HepG2 (cell line): ENCODE measurements at regions not wholly inside any gene's neighbourhood (a gene's known extent, or its start where the extent isn't known, plus 50 kb on each side); places are given as distances from the start of the nearest gene placed in this dataset.

Source experiments
- ATAC-seq: fragments of 200-7000 bp; cut with Tn5 transposase; 3 replicates; pipeline ENCODE4 v1.9.1; 2020; ENCODE audit warnings: mild to moderate bottlenecking, moderate library complexity
- BruUV-seq: library from RNA; stranded (reverse); fragments of 400-500 nt; replicated peaks from 2 replicates; lab custom pipeline; 2021; lab: Mats Ljungman, UMichigan
- CTCF ChIA-PET: fragments of 300-600 bp; formaldehyde crosslinking; extraction: SDS; loops from one replicate; lab custom pipeline; 2021; ENCODE audit warnings: low total read pairs, inconsistent platforms, low intra/inter-chr PET ratio; lab: Yijun Ruan, JAX
- POLR2A ChIA-PET: fragments of 350-600 bp; sonication (Branson Sonifier 250); formaldehyde crosslinking; loops from one replicate; lab custom pipeline; 2020; ENCODE audit warnings: antibody characterized with exemption, inconsistent platforms; lab: Yijun Ruan, JAX
- DNase-seq: peaks from one replicate; pipeline ENCODE4 v3.0.0-alpha.2; 2015; ENCODE audit warnings: low spot score
- FAIRE-seq: peaks from 3 replicates; lab custom pipeline; 2011; peaks lifted over from hg19 to GRCh38; lab: Jason Lieb, UNC
- H2AFZ ChIP-seq: one replicate; pipeline ENCODE4 v1.6.1; 2011; ENCODE audit warnings: low read length, inconsistent platforms
- H3K27ac ChIP-seq: fragments of 300-600 bp; 3 replicates; pipeline ENCODE4 v1.8.0; 2011; ENCODE audit warnings: mixed run types, mild to moderate bottlenecking, mixed read lengths, low read length, inconsistent platforms; ENCODE audit not compliant: insufficient read depth; ENCODE audit errors: extremely low read length
- H3K27me3 ChIP-seq, 2 experiments: fragments of 200-600 bp in 1 of 2; 2 replicates in 1 of 2; 3 replicates in 1 of 2; pipeline versions ENCODE4 v1.6.0 to v1.8.0; 2011; ENCODE audit warnings: low read length in 2 of 2, mild to moderate bottlenecking in 2 of 2, moderate library complexity in 2 of 2, inconsistent platforms in 1 of 2; ENCODE audit not compliant: insufficient read depth in 2 of 2, control insufficient read depth in 1 of 2
- H3K36me3 ChIP-seq, 2 experiments: fragments of 200-600 bp in 1 of 2; replicated peaks in 1 of 2; 2 replicates in 1 of 2; 3 replicates in 1 of 2; pipeline versions ENCODE4 v1.5.1 to v1.8.0; 2011; ENCODE audit warnings: low read length in 2 of 2, inconsistent platforms in 1 of 2; ENCODE audit not compliant: insufficient read depth in 2 of 2, control insufficient read depth in 1 of 2
- H3K4me1 ChIP-seq: 2 replicates; pipeline ENCODE4 v1.5.1; 2012; ENCODE audit warnings: low read length, inconsistent platforms; ENCODE audit not compliant: insufficient read depth
- H3K4me2 ChIP-seq: 2 replicates; pipeline ENCODE4 v1.6.0; 2011; ENCODE audit warnings: low read depth, low read length, inconsistent platforms
- H3K4me3 ChIP-seq, 3 experiments: fragments of 200-600 bp in 1 of 3; sonication (generic), shearing (Covaris generic) in 1 of 3; replicated peaks in 1 of 3; 2 replicates each; pipeline ENCODE4 v1.5.1; 2011 to 2016; ENCODE audit warnings: low read length in 3 of 3, inconsistent platforms in 2 of 3, low read depth in 2 of 3, mild to moderate bottlenecking in 2 of 3, control low read depth in 1 of 3, mixed read lengths in 1 of 3; ENCODE audit not compliant: insufficient read depth in 1 of 3
- H3K79me2 ChIP-seq: one replicate; pipeline ENCODE4 v1.6.1; 2011; ENCODE audit warnings: low read length, inconsistent platforms; ENCODE audit not compliant: insufficient read depth
- H3K9ac ChIP-seq: 2 replicates; pipeline ENCODE4 v1.6.0; 2011; ENCODE audit warnings: mild to moderate bottlenecking, low read depth, low read length, inconsistent platforms; ENCODE audit not compliant: insufficient read depth
- H3K9me3 ChIP-seq: 2 replicates; pipeline ENCODE4 v1.5.1; 2012; ENCODE audit warnings: mild to moderate bottlenecking, low read length
- H4K20me1 ChIP-seq: 2 replicates; pipeline ENCODE4 v1.6.0; 2011; ENCODE audit warnings: inconsistent platforms, mild to moderate bottlenecking, low read length, moderate library complexity; ENCODE audit not compliant: insufficient read depth
- ARID2 ChIP-seq: sonication (generic); formaldehyde crosslinking; IDR thresholded peaks from 2 replicates; pipeline ENCODE4 v1.8.1; 2022; ENCODE audit warnings: mild to moderate bottlenecking, missing genetic modification reagents, borderline replicate concordance
- ATF3 ChIP-seq: sonication (generic); formaldehyde crosslinking; IDR thresholded peaks from 2 replicates; pipeline ENCODE4 v1.4.0; 2020; ENCODE audit warnings: missing genetic modification reagents
- JDP2 ChIP-seq: sonication (generic); formaldehyde crosslinking; IDR thresholded peaks from 2 replicates; pipeline ENCODE4 v1.8.1; 2022; ENCODE audit warnings: missing genetic modification reagents, borderline replicate concordance
- MLLT10 ChIP-seq: sonication (generic); formaldehyde crosslinking; IDR thresholded peaks from 2 replicates; pipeline ENCODE4 v1.4.0; 2020; ENCODE audit warnings: missing genetic modification reagents
- RELA ChIP-seq: sonication (generic); formaldehyde crosslinking; IDR thresholded peaks from 2 replicates; pipeline ENCODE4 v1.4.0; 2020; ENCODE audit warnings: missing genetic modification reagents
- SP140L ChIP-seq: sonication (generic); formaldehyde crosslinking; IDR thresholded peaks from 2 replicates; pipeline ENCODE4 v1.4.0; 2020; ENCODE audit warnings: missing genetic modification reagents, borderline replicate concordance
- SRF ChIP-seq: IDR thresholded peaks from 2 replicates; pipeline ENCODE4 v1.6.1; 2011; ENCODE audit warnings: mild to moderate bottlenecking, low read depth, low read length, moderate library complexity
- ZMYM3 ChIP-seq: sonication (generic); formaldehyde crosslinking; IDR thresholded peaks from 2 replicates; pipeline ENCODE4 v1.5.1; 2020; ENCODE audit warnings: mild to moderate bottlenecking, missing genetic modification reagents
- ZNF10 ChIP-seq: sonication (generic); formaldehyde crosslinking; IDR thresholded peaks from 2 replicates; pipeline ENCODE4 v1.4.0; 2020; ENCODE audit warnings: mild to moderate bottlenecking, low read depth, missing genetic modification reagents, borderline replicate concordance
- ZNF572 ChIP-seq: sonication (generic); formaldehyde crosslinking; IDR thresholded peaks from 2 replicates; pipeline ENCODE4 v1.5.1; 2020; ENCODE audit warnings: mild to moderate bottlenecking, missing genetic modification reagents
- ZNF646 ChIP-seq: sonication (generic); formaldehyde crosslinking; IDR thresholded peaks from 2 replicates; pipeline ENCODE4 v1.9.0; 2021; ENCODE audit warnings: mild to moderate bottlenecking, missing genetic modification reagents
- WGBS: methylation state at CpG from one replicate; pipeline ENCODE4 v1.1.6; 2017; ENCODE audit warnings: low lambda C conversion rate; 5-methylcytosine and 5-hydroxymethylcytosine counted together
- in situ Hi-C: cut with HindIII; loops from 2 replicates; pipeline ENCODE4 v1.10.0; 2017; ENCODE audit warnings: low pct_unique_long_range_greater_than_20kb; ENCODE audit not compliant: extremely low pct_ligation_motif_present
- intact Hi-C: fragments of 100-400 bp; cut with micrococcal nuclease; formaldehyde crosslinking; loops from one replicate; pipeline ENCODE4 v1.10.0; 2022; ENCODE audit not compliant: unreplicated experiment

- no peak for TF ChIP-seq ZNF646
- TF ChIP-seq ATF3 (CRISPR knock-in tag): no peak
- no peak for TF ChIP-seq MLLT10 (CRISPR knock-in tag)
- no peak for TF ChIP-seq RELA
Observed at GRCh38 chr10:117612113-117612512, 69.6 kb downstream of the EMX2 start (continued).

GRCh38 chr10:117615649-117616048 lies 73.1 kb downstream of the EMX2 start:
- H3K9ac ChIP-seq: no peak overlapping the region
- DNase-seq (no peak), ATAC-seq (no peak), FAIRE-seq (no peak)
- no peak overlapping the region for H3K4me3 ChIP-seq
- no peak overlapping the region for H3K27ac ChIP-seq
- H3K27me3 ChIP-seq: peaks cover 0 to 25% of the 10 kb centered on the region in 2 experiments; a peak in 3 of 5 replicates
- WGBS: 37% methylated on average over 3 of the region's 3 CpGs
- no peaks in the 10 kb centered on the region for H3K4me1 ChIP-seq
- ChIA-PET POLR2A (no interaction called here), CTCF (no interaction called here)
- in situ Hi-C loops (no loop called here), intact Hi-C loops (no loop called here)
- no peak overlapping the region for H2AFZ ChIP-seq
- H3K4me2 ChIP-seq: no peak overlapping the region
- H4K20me1 ChIP-seq: no peaks in the 10 kb centered on the region
- H3K79me2 ChIP-seq: no peaks in the 10 kb centered on the region
- BruUV-seq: no TSS peak
- no peak for TF ChIP-seq ZMYM3 (CRISPR knock-in tag)
- no peak for TF ChIP-seq SP140L (CRISPR knock-in tag)
- no peak for TF ChIP-seq ZNF572 (CRISPR knock-in tag)
- TF ChIP-seq JDP2 (CRISPR knock-in tag): no peak
- no peak for TF ChIP-seq ARID2
- TF ChIP-seq SRF: no peak
- TF ChIP-seq ZNF10 (CRISPR knock-in tag): no peak
- no peaks in the 10 kb centered on the region for H3K36me3 ChIP-seq
- H3K9me3 ChIP-seq: no peaks in the 10 kb centered on the region
